D341Med (cell line): ENCODE measurements at regions not wholly inside any gene's neighbourhood (a gene's known extent, or its start where the extent isn't known, plus 50 kb on each side); places are given as distances from the start of the nearest gene placed in this dataset.

Experiments used
- DNase-seq: peaks from one replicate; pipeline ENCODE4 v3.0.0; 2012; ENCODE audit warnings: low spot score

- no peak for DNase-seq
Observed at GRCh38 chr21:21605521-21605920, 607.3 kb downstream of the NCAM2 start.

GRCh38 chr21:21606041-21606440 lies 607.8 kb downstream of the NCAM2 start:
- no peak for DNase-seq

DNA sequence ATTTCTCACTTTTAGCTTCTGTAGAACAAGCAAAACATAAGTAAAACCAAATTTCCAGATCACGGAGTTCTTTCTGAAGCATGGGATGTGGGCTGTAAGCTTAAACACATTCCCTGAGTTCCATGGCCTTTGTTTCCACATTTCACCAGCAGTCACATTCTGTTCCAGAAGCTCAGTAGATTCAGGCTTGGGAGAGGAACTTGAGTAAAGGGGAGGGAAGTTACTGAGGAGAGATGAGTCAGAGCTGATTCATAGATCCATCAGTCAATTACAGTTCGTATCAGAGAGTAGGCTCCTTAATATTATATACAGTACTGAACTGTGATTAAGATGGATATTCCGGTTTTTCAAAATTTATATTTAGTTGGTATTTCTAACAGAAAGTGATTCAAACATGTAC lies 614.3 kb downstream of the NCAM2 start:
- DNase-seq = no peak

GRCh38 chr21:21614966-21615365 lies 616.8 kb downstream of the NCAM2 start:
- no peak for DNase-seq

- DNase-seq = no peak
Observed at GRCh38 chr21:21622460-21623234, 624.4 kb downstream of the NCAM2 start.

- no peak for DNase-seq
Observed at GRCh38 chr21:21624674-21625073, 626.5 kb downstream of the NCAM2 start.

DNA sequence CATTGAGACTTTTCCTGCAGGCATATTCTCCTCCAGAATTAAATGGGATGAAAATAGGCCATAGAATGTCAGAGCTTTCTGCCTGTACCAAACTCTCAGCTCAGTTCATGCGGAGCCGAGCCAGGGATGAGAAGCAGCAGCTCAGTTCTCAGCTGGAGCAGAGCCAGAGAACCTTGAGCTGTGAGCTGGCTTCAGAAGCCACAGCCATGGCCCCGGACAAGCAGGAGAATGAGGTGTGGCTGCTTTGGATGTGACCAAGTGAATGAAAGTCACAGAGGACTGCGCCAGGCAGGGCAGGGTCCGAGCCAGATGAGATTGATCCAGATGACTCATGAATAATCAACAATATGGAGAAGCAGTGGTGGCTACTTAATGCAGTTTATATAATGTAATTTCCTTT lies 633.8 kb downstream of the NCAM2 start:
- DNase-seq = no peak

GRCh38 chr21:21632926-21633325 lies 634.7 kb downstream of the NCAM2 start:
- DNase-seq = no peak

DNA sequence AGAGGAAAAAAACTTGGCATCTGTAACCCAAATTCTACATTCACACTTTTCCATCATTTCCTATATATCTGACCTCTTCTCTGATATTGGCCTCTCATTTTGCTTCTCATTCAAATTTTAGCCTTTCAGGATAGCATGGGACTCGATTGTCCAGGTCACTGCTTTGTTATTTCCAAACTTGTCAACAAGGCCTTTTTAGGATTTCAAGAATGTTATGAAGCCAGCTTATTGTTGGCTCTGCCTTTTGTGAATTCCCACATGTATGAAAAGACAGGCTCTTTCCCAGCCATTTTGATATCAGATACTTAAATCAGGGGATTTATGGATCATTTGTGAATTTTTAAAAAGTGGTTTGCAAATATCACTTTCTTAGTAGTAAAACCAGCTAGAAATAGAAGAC lies 663.5 kb downstream of the NCAM2 start:
- no peak for DNase-seq

DNA sequence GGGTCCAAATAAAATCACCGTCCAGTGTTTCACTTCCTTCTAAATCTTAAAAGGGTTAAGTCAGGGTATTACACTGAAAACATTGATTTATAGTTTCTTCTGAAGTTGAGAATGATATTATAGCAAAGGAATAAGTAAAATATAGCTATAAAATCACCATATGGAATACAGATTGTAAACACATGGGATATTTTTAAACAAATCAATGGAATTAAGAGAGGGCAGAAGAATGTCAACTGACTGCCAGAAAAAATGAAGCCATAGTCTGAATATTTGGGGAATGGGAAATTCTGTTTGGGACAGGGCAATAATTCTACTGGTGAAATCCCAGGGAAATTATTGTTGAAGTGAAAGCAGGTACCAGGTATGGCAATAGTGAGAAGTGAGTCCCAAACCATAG lies 664.6 kb downstream of the NCAM2 start:
- no peak for DNase-seq

- no peak for DNase-seq
Observed at GRCh38 chr21:21664871-21665270, 666.7 kb downstream of the NCAM2 start.

DNA sequence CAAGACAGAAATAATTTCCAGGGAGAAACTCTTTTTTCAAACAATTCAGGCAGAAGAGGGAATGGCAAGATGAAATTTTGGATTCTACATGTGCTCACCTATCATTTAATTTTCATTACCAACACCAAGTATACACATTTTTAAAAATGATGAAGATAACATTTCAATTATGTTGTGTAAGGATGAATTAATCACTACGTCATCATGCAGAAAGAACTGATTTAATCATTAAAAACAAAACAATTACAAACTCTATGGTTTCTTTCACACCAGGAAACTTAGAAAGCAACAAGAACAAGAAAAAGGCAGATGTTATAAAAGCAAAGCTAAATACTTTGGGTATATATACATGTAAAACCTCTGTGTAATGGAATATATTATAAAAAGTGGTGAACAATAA lies 668.5 kb downstream of the NCAM2 start:
- no peak for DNase-seq

DNA sequence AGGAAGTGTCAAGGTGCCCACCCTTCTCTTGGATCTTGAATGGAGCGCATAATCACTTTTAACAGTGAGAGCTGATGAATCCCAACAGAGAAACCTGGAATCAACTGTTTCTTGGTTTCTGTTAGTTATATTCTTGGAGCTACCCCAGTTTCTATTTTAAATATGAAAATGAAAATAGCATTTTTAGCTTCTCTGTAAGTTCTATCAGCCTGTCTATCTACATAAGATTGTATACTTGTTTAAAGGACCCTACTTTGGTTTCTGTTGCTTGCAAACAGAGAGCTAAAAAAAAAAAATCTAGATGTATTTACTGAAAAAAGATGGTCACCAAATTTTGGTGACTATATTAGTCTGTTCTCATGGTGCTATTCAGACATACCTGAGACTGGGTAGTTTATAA lies 670.0 kb downstream of the NCAM2 start:
- DNase-seq = no peak

DNA sequence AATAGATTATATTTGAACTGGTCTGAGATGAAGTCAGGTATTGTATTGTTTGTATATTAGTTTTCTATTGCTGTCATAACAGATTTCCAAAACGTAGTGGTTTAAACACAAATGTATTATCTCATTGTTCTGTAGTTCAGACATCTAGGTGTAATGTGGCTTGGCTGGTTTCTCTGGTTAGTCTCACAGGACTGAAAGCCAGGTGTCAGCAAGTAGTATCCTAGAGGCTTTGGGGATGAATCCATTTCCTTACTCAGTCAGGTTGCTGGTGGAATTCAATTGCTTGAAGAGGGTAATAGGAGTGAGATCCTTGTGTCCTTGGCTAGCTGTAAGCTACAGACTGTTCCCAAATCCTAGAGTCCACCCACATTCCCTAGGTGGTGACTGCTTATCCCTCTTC lies 675.8 kb downstream of the NCAM2 start:
- DNase-seq = no peak

- no peak for DNase-seq
Observed at GRCh38 chr21:21675601-21676000, 677.4 kb downstream of the NCAM2 start.

DNA sequence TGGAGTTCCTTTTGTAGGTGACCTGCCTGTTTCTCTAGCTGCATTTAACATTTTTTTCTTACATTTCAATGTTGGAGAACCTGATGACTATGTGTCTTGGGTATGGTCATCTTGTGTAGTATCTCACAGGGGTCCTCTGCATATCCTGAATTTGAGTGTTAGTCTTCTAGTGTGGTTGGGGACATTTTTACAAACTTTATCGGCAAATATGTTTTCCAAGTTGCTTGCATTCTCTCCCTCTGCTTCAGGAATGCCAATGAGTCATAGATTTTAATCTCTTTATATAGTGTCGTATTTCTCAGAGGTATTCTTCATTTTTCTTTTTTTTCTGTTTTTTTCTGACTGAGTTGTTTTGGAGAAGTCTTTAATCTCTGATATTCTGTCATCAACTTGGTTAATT lies 684.0 kb downstream of the NCAM2 start:
- DNase-seq = no peak

DNA sequence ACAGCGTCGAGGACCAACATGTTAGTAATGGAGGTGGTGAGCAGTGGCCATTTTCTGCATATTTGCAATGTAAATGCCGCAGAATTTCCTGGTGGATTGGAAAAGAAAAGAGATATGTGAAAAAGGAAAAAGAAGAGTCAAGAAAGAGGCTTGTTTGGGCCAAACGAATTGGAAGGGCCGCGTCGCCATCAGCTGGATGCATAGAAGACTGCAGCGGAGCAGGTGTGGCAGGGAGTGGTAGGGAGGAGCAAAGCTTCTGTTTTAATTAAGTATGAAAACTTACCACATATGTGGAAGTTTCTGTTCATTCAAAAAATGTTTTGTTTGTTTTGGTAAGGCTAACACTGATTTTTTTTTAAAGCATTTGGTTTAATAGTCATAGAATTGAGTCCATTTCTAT lies 690.7 kb downstream of the NCAM2 start:
- peak; percentile 71 for DNase-seq

GRCh38 chr21:21690068-21690665 lies 692.0 kb downstream of the NCAM2 start:
- DNase-seq = no peak

DNA sequence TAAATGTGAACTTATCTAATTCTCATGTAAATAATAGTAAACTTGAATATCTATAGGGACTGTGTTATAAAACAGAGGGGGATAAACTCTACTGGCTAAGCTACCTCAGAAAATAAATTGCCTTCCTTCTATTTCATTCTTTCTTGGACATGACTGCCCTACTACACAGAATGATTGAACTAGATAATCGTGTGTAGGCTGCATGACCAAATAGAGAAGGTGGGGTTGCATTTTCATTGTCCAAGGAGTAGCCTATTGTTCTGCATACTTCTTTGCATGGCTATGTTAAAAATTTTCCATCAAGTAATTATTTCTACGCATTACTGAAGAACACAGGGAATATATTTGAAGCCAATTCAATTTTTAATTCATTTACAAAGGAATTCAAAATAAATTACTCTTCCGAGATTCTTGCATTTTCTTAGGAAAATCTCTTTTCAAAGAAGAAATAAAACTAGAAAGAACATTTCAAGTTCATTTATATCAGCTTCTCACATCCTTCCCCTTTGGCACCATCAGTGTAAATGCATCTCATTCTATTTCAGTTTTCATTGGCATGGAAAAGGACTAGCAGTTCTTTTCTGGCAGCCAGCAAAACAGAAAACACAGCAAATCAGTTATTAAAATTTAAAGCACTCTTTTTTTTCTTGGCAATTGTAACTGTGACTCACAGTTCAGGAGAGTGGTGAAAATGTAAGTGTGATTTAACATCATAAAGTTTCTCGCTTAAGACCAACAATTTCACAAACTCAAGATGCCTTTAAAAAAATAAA lies 714.7 kb downstream of the NCAM2 start:
- DNase-seq = no peak

DNA sequence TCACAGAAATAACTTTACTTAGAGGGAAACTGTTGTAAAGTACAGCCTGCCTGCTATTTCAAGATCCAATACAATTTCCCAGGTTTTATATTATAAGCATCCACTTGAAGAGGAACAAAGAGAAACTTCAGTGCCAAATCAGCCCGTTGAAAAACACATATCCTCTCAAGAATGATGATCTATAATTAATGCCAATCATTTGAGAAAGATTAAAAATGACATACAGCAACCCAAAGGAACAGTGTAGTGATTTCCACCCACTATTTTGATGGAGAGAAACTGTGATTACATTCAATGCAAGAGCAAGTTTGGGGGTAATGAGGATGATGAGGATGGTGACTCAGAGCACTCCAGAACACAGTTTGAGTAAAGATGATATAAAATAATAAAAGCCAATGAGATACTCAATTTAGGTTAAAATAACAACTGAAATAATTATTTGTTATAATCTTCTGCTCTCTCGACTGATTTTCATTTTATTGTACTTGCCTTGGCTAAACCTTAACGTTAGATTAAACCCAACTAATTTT lies 715.5 kb downstream of the NCAM2 start:
- no peak for DNase-seq

DNA sequence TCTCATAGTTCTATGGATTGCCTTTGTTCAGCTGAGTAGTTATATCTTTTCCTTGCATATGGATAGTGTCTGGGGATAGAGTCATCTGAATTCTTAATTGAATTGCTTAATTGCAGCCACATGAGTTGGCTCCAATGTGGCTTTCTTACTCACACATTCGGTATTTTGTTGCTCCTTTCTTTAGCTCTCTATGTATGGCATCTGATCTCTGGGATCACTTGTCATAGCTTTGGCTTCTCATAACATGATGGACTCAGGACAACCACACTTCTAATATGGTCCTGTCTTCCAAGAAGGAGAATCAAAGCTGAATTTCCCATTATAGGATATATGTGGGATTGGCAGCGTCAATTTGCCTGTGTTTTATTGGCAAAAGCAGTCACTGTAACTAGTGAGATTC lies 716.2 kb downstream of the NCAM2 start:
- DNase-seq = no peak

DNA sequence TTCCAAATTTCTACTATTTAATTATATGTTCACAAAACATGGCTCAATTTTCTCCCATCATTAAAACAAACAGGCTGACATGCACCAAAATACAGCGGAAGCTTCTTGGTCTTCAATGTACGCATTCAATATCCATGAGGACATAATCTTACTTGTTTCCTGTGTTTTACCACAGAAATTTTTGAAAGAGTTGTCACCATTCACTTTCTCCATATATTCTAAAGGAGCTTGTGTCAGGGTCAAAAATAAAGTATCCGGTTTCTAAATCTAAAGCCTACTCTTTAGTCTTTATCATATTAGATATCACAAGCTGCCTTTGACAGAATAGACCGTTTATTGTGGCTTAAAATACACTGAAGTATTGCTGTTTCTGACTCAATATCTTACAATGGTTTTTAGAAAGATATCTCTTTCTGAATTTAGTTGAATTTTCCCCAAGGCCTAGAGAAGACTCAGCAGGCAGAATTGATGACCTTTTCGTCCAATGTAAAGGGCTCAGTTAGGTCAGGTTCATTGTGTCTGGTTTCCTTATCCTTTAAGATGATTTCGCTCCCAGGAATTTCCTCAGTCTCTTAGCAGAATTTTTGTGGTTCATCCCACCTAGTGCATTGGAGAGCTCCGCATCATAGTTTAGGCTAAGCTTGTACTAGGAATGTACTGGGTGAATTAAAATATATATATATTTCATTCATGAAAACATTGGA lies 717.2 kb downstream of the NCAM2 start:
- DNase-seq = no peak
